Prostate gland (tissue), 2 donors: ENCODE measurements at regions not wholly inside any gene's neighbourhood (a gene's known extent, or its start where the extent isn't known, plus 50 kb on each side); places are given as distances from the start of the nearest gene placed in this dataset.
"Not testable (repeated sequence)": the region's sequence is repeated elsewhere in the genome, so short reads cannot be mapped to it uniquely, and the experiment has no call there.

Experiments used
- CTCF ChIP-seq, 4 experiments: fragments of 200-600 bp in 2 of 4; fragments of 450-650 bp in 2 of 4; sonication (generic) in 2 of 4; IDR thresholded peaks; 1 replicate in 3 of 4; 2 replicates in 1 of 4; pipeline ENCODE4 v1.5.1; 2016 to 2019; ENCODE audit warnings: antibody characterized with exemption in 4 of 4, mild to moderate bottlenecking in 2 of 4, moderate library complexity in 2 of 4
- POLR2A ChIP-seq: fragments of 450-650 bp; IDR thresholded peaks from one replicate; pipeline ENCODE4 v1.6.1; 2016; ENCODE audit warnings: antibody characterized with exemption, mild to moderate bottlenecking
- POLR2AphosphoS5 ChIP-seq: sonication (generic); formaldehyde crosslinking; IDR thresholded peaks from one replicate; pipeline ENCODE4 v1.6.1; 2017; ENCODE audit warnings: antibody characterized with exemption

DNA sequence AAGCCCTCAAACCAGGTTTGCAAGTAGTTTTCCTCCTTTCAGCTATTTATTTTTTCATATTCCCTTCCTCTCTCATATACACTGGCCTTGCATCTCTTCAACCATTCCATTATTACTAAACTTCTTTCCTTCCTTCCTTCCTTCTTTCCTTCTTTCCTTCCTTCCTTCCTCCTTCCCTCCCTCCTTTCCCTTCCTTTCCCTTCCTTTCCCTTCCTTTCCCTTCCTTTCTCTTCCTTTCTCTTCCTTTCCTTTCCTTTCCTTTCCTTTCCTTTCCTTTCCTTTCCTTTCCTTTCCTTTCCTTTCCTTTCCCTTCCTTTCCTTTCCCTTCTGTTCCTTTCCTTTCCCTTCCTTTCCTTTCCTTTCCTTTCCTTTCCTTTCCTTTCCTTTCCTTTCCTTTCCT, 228.7 kb upstream of the IGFBP7 start:
- not testable (repeated sequence) for TF ChIP-seq CTCF (IDR thresholded peaks at IDR 0.05); POLR2AphosphoS5; POLR2A
